ENCODE measurements at regions not wholly inside any gene's neighbourhood (a gene's known extent, or its start where the extent isn't known, plus 50 kb on each side); places are given as distances from the start of the nearest gene placed in this dataset.

- Histone ChIP-seq H3K4me1 (peaks cover 37% of the 10 kb centered on the region), H3K9me3 (replicated peaks) (no peaks in the 10 kb centered on the region), H3K4me3 (no peak overlapping the region), H3K27me3 (ENCODE audit: low read depth) (peaks cover 56% of the 10 kb centered on the region), H3K36me3 (no peaks in the 10 kb centered on the region), H3K27ac (replicated peaks) (no peak overlapping the region)
- TF ChIP-seq CTCF (IDR thresholded peaks at IDR 0.05; ENCODE audit: borderline replicate concordance): no peak
- DNase-seq: no peak
- intact Hi-C loops (cut with micrococcal nuclease): no loop called here
Measured at GRCh38 chr3:193978486-193978885, 157.5 kb upstream of the HES1 start.

- Histone ChIP-seq H3K4me1 (peaks cover 53% of the 10 kb centered on the region), H3K27ac (replicated peaks) (peak overlapping the region; percentile 11), H3K36me3 (no peaks in the 10 kb centered on the region), H3K4me3 (no peak overlapping the region), H3K9me3 (replicated peaks) (no peaks in the 10 kb centered on the region), H3K27me3 (ENCODE audit: low read depth) (peaks cover 46% of the 10 kb centered on the region)
- DNase-seq: no peak
- intact Hi-C loops (cut with micrococcal nuclease): no loop called here
- TF ChIP-seq CTCF (IDR thresholded peaks at IDR 0.05; ENCODE audit: borderline replicate concordance): no peak
Measured at GRCh38 chr3:193980326-193980725, 155.6 kb upstream of the HES1 start.

GRCh38 chr3:193980905-193981304 lies 155.0 kb upstream of the HES1 start:
- TF ChIP-seq CTCF (IDR thresholded peaks at IDR 0.05; ENCODE audit: borderline replicate concordance): no peak
- Histone ChIP-seq H3K27me3 (ENCODE audit: low read depth) (peaks cover 51% of the 10 kb centered on the region), H3K27ac (replicated peaks) (no peak overlapping the region), H3K4me3 (no peak overlapping the region), H3K9me3 (replicated peaks) (no peaks in the 10 kb centered on the region), H3K4me1 (peaks cover 53% of the 10 kb centered on the region), H3K36me3 (no peaks in the 10 kb centered on the region)
- no peak for DNase-seq
- intact Hi-C loops (cut with micrococcal nuclease): no loop called here

GRCh38 chr3:193981504-193981903 lies 154.4 kb upstream of the HES1 start:
- Histone ChIP-seq H3K4me3 (no peak overlapping the region), H3K27me3 (ENCODE audit: low read depth) (peaks cover 55% of the 10 kb centered on the region), H3K36me3 (no peaks in the 10 kb centered on the region), H3K27ac (replicated peaks) (peak overlapping the region; percentile 45), H3K9me3 (replicated peaks) (no peaks in the 10 kb centered on the region), H3K4me1 (peaks cover 53% of the 10 kb centered on the region)
- no peak for TF ChIP-seq CTCF (IDR thresholded peaks at IDR 0.05; ENCODE audit: borderline replicate concordance)
- intact Hi-C loops (cut with micrococcal nuclease): no loop called here
- DNase-seq: no peak

GRCh38 chr3:193982258-193982659 lies 153.7 kb upstream of the HES1 start:
- Histone ChIP-seq H3K4me3 (no peak overlapping the region), H3K36me3 (no peaks in the 10 kb centered on the region), H3K9me3 (replicated peaks) (no peaks in the 10 kb centered on the region), H3K27me3 (ENCODE audit: low read depth) (peaks cover 53% of the 10 kb centered on the region), H3K4me1 (peaks cover 56% of the 10 kb centered on the region), H3K27ac (replicated peaks) (peak overlapping the region; percentile 45)
- DNase-seq: peak; percentile 82
- intact Hi-C loops (cut with micrococcal nuclease): no loop called here
- TF ChIP-seq CTCF (IDR thresholded peaks at IDR 0.05; ENCODE audit: borderline replicate concordance): no peak

Data from left ventricle myocardium inferior (tissue), 1 donor.